Astrocyte (in vitro differentiated cells and primary cell): ENCODE measurements at regions not wholly inside any gene's neighbourhood (a gene's known extent, or its start where the extent isn't known, plus 50 kb on each side); places are given as distances from the start of the nearest gene placed in this dataset.

Experiments
- EZH2 ChIP-seq: IDR thresholded peaks from 2 replicates; pipeline ENCODE4 v1.6.1; 2012; ENCODE audit warnings: mild to moderate bottlenecking, low read length, inconsistent platforms; ENCODE audit not compliant: insufficient read depth
- TF ChIP-seq, protein P1 (sequence below): IDR thresholded peaks from 2 replicates; pipeline ENCODE4 v1.5.1; 2011; ENCODE audit warnings: low read depth, mild to moderate bottlenecking, inconsistent platforms, low read length, moderate library complexity; ENCODE audit not compliant: insufficient read depth

DNA sequence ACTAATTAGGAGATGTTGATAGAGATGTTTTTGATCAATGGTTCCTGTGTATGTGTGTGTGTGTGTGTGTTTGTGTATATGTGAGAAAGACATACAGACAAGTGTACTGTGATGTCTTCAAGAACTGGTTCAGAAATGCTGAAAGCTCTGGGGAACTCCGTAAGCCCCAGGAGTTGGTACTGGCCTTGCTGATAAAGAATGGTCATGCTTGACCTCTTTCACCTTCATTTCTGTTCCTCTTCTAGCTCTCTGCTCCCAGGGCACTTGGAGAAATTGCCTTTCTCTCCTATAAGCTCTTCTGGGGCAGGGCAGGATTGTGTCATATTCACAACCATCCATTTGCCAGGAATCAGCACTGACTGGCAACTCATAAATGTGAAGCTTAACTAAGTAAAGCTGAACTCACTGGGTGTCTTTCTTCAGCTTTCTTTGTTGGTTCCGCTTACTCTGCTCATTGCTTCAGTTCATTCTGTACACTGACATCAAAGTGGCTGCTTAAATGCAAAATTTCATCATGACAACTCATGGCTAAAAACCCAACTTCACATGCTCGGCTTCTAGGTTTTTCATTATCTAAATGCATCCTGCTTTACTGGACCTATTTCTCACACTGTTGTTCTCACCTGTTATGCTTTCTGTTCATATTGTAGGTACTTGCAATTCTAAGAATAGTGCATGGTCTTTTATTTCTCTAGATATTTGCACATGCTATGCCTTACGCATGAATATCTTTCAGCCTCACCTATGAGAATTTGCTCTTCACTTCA, 162.1 kb upstream of the LYSMD4 start:
- TF ChIP-seq, protein P1, sequence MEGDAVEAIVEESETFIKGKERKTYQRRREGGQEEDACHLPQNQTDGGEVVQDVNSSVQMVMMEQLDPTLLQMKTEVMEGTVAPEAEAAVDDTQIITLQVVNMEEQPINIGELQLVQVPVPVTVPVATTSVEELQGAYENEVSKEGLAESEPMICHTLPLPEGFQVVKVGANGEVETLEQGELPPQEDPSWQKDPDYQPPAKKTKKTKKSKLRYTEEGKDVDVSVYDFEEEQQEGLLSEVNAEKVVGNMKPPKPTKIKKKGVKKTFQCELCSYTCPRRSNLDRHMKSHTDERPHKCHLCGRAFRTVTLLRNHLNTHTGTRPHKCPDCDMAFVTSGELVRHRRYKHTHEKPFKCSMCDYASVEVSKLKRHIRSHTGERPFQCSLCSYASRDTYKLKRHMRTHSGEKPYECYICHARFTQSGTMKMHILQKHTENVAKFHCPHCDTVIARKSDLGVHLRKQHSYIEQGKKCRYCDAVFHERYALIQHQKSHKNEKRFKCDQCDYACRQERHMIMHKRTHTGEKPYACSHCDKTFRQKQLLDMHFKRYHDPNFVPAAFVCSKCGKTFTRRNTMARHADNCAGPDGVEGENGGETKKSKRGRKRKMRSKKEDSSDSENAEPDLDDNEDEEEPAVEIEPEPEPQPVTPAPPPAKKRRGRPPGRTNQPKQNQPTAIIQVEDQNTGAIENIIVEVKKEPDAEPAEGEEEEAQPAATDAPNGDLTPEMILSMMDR = no peak
- no peak for TF ChIP-seq EZH2
